ENCODE measurements at regions not wholly inside any gene's neighbourhood (a gene's known extent, or its start where the extent isn't known, plus 50 kb on each side); places are given as distances from the start of the nearest gene placed in this dataset.

DNA sequence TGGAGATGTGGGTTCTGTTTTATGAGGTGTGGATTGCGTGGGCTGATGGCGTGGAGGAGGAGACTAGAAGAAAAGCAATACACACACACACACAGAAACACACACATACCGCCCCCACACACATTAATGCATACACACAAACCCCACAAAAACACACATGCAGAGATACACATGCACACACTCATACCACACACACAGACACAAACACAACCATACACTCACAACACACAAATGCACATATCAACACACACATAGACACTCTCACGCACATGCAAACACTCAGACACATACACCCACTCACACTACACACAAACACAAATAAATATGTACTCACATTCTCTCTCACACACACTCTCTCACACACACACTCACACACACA, 75.7 kb upstream of the UBL3 start:
- DNase-seq (ENCODE audit: low read depth) = no peak

DNA sequence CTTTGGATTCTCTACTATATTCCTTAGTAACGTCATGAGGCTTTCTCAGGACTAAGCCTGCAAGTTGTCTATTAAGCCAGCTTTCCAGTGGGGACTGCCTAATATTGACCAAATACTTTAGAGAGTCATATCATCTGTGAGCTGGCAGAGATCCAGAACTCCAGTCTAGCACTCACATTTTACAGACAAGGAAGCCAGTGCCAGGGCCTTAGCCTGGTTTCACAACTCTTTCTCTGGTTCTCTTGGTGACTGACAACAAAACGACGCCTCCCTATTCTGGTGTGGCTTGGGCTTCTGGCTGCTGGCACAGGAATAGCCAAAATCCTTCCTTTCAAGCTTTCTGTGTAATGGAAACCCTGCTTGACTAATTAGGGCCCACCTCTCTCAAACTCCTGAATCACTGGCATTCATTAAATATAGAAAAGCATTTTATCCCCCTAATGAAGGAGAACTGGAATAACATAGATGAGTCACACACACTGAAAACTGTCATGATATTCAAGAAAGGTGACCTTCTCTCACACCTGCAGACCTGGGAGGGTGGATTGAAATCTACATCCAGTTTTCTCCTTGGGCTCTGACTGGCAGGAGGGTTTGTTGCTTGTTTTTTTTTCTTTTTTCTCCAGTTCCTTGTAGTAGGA, 75.2 kb upstream of the UBL3 start:
- DNase-seq (ENCODE audit: low read depth) = peak; percentile 86

DNA sequence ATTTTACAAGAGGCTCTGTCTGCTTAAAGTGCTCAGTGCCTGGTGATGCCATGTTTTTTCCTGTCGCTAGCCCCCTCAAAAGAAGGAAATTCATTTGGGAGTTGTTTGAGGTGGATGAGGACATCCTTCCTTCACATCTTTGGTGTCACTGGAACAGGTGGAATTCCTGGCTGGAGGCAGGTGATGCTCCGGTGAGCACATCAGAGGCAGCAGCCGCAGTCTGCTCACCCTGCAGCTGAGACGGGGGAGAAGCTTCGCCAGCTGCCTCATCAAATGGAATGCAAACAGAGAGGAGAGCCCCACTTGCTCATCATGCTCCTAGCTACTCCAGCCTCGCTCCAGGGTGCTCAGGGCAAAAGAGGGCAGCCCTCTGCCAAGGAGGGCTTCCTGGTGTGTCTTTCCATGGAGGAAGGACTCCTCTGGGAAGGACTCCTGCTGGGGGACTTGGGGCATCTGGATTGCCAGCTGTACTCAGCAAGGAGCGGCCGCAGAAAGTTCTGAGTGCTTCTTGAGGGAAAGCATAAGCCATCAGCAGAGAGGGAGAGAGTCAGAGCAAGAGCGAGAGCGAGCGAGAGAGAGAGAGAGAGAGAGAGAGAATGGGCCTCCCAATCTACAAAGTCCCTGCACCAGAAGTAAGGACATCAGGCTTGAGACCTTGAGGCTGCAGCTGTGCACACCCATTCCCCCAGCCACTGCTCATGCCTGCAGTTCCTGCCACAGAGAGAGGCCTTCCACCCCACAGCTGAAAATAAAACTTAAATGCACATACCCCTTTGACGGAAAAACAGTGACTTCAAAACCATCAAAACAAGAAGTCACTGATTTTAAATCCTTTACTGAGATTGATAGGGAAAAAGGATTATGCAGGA, 74.3 kb upstream of the UBL3 start:
- peak; percentile 83 for DNase-seq (ENCODE audit: low read depth)

DNA sequence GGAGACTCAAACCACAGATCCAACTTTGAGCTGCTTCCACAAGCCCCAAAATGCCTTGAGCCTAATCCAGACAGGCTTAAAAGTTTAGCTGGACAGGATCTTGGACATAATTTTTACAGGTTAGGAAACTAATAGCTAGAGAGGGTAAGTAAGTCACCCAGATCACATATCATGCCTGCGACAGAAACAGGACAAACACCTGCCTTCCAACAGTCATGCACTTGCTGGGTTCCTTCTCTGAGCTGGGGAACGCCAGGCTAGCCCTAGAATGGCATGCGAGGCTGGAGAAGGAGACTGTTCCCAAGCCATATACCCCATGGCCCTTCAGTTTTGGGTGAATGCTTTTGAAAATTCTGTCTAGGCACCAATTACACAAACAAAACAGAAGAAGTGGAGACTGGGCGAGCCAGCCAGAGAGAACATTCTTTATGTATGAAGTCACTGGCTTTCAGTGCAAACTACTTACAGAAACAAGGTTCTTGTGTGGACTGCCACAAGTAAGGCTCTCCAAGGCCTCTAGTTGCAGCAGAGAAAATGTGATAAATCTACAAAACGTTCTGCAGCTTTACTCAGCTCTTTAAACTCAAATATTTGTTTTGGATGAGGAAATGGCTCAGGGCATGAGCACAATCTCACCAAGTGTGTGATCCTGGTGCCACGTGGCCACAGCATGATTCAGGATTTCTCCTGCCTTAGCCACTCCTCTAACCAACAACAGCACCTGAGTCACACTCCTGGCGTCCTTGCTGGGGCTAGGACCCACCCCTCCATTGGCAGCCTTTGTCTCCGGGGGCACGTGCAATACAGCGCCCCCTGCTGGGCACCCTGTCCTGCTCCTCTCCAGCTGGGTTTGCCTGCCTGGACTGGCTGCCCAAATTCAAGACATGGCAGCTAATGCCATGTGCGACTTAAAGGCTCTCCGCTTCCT, 73.4 kb upstream of the UBL3 start:
- DNase-seq (ENCODE audit: low read depth) = peak; percentile 96

DNA sequence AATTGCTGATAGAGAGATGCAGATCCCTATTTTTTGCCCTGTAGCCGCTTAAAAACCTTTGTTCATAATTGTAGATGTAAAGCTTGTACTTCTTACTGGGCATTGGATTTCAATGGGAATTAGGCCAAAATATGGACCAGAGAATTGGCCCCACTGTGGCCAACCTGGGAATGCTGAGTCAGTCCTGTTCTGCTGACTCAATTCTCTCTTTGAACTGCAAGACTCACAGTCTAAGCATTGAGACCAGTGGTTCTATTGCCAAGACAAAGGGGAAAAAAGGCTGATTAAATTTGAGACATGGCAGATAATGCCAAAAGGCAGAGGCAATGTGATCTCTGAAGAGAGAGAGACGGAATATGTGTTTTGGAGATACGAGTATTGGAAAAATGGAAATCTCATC, 72.5 kb upstream of the UBL3 start:
- peak; percentile 74 for DNase-seq (ENCODE audit: low read depth)

DNA sequence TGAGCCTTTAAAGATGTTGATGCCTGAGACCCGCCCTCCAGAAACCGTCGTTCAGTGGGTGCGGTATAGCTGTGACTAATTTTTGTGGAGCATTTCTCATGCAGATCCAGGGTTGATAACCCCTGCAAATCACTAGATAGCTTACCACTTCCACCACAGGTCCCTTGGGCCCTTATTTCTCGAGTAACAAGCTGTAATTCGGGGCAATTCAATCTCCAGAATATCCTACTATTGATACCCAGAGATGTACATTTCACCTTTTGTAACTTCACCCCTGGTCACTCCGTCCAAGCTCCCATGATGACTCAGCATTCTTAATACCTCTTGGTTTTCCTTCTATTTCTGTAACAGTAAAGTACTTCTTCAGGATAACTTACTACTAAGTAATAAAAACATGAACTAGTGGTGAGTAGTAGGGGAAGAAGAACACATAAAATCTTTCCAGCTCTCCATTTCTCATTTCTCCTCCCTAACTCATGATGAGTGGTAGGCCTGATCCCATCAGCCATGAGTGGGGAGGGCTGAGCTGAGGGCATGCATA, 71.9 kb upstream of the UBL3 start:
- peak; percentile 49 for DNase-seq (ENCODE audit: low read depth)

DNA sequence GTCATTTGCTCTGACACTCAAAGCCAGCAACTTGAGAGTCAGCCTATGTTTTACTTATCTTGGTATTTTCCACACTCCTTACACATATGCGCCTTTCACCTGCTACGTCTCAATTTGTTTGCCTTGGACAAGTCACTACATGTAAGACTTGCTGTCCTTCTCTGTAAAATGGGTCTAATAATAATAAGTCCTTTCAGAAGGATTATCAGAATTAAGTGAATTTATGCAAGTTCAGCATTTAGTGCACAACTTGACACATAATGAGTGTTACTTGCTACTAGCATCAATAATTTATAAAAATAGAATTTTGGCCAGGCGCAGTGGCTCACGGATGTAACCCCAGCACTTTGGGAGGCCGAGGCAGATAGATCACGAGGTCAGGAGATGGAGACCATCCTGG, 71.1 kb upstream of the UBL3 start:
- no peak for DNase-seq (ENCODE audit: low read depth)

DNA sequence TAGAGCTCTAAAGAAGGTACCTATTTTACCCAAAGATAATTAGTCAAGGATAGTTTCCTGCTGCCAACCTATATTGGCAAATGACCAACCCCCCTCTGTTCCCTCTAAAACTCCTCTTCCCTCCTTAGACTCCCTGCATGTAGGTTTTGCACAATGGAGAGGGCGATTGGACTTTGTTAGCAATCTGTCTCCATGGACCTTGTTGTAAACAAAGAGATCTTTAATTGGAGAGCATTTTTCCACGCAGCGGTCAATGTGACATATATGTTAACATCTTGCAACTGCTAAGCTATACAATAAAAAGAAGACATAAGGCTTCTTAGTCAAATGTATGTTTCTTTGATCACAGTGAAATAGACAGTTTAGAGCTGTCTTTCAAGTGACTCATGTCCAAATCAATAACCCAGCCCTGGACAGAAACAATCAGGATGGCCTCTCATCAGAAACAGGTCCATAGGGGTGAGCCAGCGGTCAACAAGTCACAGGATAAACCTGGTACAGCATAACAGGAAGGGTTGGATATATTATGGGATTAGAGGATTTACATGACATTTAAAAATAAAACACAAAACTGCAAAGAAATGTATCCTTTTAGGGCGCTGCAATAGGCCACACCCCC, 69.7 kb upstream of the UBL3 start:
- peak; percentile 12 for DNase-seq (ENCODE audit: low read depth)

DNA sequence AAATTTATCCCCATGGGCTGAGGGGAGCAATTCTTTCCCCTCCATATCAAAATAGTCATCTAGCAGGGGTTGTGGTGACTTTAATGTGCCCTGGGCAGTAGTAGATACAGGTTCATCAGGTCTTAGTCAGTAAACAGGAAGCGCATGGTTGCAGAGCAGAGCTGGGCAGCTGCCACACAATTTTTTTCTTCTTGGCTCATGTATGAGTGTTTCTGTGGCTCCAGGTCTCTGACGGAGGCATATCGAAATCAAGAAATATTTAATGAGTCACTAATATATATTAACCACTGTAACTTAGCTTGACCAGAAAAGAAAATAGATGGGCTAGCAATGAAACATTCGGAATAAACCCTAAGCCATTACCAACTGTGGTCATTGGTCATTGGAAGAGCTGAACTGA, 68.4 kb upstream of the UBL3 start:
- DNase-seq (ENCODE audit: low read depth) = peak; percentile 92

DNA sequence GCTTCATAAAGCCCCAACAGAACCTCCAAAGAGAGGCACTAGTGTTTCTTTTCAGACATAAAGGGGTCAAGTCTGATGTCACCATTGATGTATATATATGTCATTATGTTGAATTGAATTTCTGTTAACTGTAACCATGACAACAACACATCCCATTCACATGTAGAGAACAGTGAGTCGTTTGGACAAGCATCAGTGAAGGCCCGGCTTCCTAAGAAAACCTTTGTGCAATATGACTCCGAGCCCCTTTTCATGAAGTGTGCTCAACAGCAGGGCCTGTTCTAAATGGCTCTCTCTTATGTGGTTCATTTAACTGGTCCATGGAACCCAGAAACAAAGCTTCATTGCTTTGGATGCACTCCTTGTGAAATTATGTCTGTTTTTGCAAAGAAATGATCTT, 67.2 kb upstream of the UBL3 start:
- DNase-seq (ENCODE audit: low read depth) = peak; percentile 5

DNA sequence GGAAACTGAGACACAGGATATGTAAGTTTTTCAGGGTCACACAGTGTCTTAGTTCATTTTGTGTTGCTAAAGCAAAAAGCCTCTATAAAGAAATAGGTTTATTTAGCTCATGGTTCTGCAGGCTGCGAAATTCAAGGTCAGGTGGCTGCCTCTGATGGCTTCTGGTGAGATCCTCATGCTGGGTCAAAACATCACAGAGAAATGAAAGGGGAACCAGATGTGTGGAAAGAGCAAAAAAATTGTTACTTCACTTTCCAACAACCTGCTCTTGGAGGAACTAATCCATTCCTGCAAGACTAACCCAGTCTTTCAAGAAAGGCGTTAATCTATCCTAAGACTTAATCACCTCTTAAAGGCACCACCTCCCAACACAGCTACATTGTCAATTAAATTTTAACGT, 64.2 kb upstream of the UBL3 start:
- no peak for DNase-seq (ENCODE audit: low read depth)

DNA sequence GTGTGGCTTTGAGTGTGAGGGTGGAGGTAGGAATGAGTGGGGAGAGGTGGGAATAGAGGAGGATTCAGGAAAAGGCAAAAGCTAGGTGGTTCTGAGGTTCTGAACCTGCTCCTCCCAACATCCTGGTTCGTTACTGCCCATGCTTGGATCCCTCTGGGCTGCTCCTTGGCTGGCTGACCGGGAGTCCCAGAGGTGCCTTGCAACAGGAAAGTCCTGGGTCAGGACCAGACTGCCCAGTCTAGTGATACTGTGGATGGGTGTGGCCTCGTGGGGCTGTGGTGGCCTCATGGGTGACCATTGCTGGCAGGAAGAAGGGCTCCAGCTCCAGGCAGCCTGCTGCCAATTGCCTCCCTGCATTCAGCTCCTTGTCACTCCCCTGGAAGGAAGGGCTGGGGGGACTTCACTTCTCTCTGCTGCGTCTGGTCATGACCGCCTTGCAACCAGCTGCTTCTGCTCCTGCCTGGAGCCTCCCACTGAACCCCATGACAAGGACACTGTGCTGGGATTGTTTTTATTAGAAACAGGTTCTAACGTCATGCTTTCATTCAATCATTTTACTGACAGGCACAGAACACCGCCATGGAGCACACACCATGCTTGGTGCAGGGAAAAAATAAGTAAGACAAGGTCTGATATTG, 61.5 kb upstream of the UBL3 start:
- no peak for DNase-seq (ENCODE audit: low read depth)

DNA sequence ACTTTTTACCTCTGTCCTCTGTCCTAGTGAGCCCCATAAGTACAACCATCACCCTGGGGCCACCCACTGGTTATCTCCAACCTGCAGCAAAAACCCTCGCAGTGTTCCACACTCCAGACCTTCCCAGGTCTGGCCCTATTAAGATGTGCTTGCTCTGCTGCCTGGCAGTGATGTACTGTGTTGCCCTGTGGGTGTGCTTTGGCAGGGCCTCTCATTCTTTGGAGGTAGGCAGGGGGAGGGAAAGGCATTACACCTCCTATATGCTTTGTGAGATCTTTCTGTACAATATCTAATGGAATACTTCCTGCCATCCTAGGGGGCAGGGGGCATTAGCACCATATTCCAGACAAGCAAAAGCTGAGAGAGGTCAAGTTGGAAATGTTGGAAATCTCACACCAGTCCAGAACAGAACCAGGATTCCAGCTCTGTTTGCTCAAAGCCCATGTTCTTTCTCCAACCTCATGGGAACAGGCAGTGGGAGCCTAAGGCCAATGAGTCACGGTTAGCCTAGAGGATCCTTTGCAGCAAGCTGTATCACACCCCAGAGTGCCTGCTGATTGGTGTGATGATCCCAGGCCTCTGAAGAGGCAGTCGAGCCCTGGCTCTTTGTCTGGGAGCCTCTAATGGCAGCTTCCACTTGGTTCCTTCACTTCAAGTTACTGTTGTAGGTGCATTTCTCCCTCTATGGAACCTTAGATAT, 59.7 kb upstream of the UBL3 start:
- DNase-seq (ENCODE audit: low read depth) = peak; percentile 76

DNA sequence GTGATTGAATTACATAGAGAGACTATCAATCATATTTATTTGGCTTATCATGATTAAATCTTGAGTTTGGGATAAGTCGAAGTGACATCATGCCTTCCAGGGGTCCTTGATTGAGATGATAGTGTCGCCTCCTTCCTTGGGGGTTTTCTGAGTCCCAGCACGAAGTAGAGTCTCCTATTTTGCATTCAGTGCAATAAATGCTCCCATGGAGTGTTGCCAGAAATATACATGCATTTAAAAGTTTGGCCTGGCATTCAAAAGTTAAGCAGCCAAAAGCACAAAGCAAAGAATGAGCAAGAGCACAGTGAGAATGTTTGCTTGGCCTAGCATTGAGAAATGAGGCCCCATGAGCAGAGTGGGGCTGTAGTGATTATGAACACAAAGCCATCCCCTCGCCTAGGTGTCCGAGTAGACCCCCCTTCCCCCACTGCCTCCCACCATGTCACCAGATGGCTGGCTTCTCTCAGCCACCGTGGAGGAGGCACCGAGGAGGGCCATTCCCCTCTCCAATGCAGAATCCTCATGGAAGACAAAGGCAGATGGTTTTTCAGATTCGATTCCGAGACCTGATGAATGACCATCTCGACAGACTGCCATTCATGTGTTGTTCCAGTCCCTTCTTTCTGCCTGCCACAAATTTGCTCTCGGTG, 58.8 kb upstream of the UBL3 start:
- no peak for DNase-seq (ENCODE audit: low read depth)

DNA sequence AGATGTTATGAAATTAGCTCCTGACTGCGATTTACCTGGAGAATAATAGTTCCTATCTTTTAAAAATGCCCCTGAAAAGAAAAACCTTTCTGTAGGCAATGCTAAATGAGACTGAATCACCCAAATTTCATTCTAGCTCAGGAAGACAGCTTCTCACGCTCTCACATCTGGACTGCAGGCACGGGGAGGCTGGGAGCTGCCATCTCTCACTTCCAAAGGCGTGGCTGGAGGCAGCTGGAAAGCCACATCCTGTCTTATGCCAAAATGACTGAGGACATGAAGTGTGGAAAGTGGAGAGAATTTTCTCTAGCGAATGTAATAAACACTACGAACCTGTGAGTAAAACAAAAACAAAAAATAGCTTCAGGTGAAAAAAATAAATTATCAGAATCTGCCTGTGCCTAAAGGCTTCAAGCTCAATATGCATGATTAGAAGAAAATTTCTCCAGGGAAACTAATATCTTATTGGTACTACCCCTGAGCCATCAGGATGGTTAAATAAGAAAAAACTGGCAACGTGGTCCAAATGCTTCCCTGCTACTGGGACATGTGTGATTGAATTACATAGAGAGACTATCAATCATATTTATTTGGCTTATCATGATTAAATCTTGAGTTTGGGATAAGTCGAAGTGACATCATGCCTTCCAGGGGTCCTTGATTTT, 58.1 kb upstream of the UBL3 start:
- DNase-seq (ENCODE audit: low read depth) = peak; percentile 10

DNA sequence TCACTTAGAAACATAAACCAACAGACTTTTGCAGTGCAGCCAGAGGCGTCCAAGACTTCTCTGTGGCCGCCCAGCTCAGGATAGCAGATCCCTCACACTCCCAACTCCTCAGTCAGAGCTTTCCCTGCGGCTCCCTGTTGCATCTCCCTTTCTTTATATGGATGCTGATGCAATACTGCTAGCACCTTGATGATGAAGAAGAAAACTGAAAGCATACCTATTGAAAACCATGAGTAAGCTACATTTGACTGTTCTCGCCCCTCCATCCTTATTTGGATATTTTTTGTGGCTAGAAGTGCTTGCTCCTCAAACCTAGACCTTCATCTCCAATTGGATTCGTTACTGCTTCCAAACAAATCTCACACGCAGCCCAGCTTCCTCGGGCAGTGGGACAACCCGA, 57.3 kb upstream of the UBL3 start:
- no peak for DNase-seq (ENCODE audit: low read depth)

DNA sequence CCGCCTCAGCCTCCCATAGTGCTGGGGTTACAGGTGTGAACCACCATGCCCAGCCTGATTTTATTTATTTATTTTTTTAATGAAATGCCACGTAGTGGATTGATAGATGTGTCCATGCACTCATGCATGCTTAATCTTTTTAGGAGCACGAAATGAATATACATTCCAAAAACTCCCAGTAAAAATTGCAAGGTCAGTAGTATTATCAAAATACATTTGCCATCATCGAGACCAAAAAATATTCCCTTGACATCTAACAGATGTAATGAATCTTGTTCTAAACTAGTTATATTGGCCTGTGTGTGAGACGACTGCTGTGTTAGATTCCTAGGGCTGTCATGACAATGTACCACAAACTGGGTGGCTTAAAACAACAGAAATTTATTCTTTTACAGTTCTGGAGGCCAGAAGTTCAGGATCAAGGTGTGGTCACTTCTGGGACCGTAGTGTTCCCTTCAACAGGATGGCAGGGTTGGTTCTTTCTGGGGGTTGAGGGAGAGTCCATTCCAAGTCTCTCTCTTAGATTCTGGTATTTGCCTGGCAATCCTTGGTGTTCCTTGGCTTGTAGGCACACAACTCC, 56.1 kb upstream of the UBL3 start:
- no peak for DNase-seq (ENCODE audit: low read depth)

DNA sequence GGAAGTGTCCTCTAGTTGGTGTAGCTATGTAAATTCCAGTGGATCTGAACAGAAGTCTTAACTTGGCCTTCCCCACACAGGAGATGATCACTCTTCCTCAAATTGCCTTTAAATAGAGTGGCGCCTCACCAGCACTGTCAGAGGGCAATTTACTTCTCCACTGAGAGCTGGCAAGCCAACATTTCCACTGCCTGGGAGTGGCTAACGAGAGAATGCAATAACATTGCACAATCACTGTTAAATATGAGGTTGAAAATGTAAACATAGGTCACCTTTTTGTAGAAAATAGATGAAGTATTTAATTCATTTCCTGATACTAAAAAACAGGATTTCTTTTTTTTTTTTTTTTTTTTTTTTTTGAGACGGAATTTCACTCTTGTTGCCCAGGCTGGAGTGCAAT, 55.4 kb upstream of the UBL3 start:
- peak; percentile 79 for DNase-seq (ENCODE audit: low read depth)

DNA sequence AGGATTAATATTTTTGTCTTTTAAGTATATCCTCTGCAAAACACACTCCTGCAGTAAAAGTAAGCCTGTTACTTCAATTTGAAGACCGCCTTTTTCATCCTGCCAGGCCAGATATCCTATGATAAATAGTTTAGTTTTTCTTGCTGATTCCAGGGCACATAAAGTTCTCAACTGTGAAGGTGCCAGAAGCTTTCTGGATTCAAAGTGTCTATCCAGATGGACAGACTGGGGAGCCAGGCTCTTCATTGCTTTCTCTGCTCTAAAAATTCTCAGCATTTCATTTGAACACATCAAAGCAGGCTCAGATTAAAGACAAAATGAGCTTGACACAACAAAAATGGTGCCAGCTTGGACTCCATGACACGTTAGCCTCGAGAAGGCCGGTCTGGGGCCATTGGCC, 53.6 kb upstream of the UBL3 start:
- no peak for DNase-seq (ENCODE audit: low read depth)
